Right hindlimb (tissue), 1 donor: ENCODE measurements at regions not wholly inside any gene's neighbourhood (a gene's known extent, or its start where the extent isn't known, plus 50 kb on each side); places are given as distances from the start of the nearest gene placed in this dataset.

ENCODE experiments used
- DNase-seq: peaks from one replicate; pipeline ENCODE4 v3.0.0-alpha.2; 2018

- no peak for DNase-seq
Measured at GRCh38 chr15:87131067-87131466, 1051.4 kb downstream of the AGBL1 start.

GRCh38 chr15:87129916-87130315 is 1050.2 kb downstream of the AGBL1 start:
- no peak for DNase-seq

GRCh38 chr15:87123676-87124382 is 1044.2 kb downstream of the AGBL1 start:
- no peak for DNase-seq

- no peak for DNase-seq
Measured at GRCh38 chr15:87121336-87121735, 1041.7 kb downstream of the AGBL1 start.

GRCh38 chr15:87120555-87120954 is 1040.9 kb downstream of the AGBL1 start:
- no peak for DNase-seq

- no peak for DNase-seq
Measured at GRCh38 chr15:87118846-87119245, 1039.2 kb downstream of the AGBL1 start.

GRCh38 chr15:87118435-87118834 is 1038.8 kb downstream of the AGBL1 start:
- peak; percentile 25 for DNase-seq

GRCh38 chr15:87115795-87116194 is 1036.1 kb downstream of the AGBL1 start:
- DNase-seq = no peak

GRCh38 chr15:87099916-87100315 is 1020.2 kb downstream of the AGBL1 start:
- DNase-seq = no peak

- no peak for DNase-seq
Measured at GRCh38 chr15:87089551-87089950, 1009.9 kb downstream of the AGBL1 start.

- DNase-seq = no peak
Measured at GRCh38 chr15:87083201-87083600, 1003.5 kb downstream of the AGBL1 start.

- DNase-seq = no peak
Measured at GRCh38 chr15:87082581-87082980, 1002.9 kb downstream of the AGBL1 start.

GRCh38 chr15:87080547-87080946 is 1000.9 kb downstream of the AGBL1 start:
- DNase-seq = no peak
